ENCODE measurements at regions not wholly inside any gene's neighbourhood (a gene's known extent, or its start where the extent isn't known, plus 50 kb on each side); places are given as distances from the start of the nearest gene placed in this dataset.

DNA sequence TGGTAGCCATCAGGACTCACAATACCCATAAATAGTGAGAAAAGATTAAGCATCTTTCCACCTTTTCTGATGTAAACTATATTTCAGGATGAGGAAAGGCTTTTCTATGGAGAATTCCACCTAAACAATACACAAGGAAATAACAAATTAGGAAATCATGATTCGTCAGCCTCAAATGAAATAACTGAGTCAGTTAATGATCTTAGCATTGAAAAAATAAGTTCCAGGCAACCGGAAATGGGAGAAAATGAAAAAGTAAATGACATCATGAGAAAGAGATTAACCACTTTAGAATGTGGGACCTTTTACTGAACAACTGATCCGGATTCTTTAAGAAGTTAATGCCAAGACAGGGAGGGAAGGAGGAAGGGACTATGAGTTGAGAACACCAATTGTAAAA is 742.3 kb downstream of the TNS3 start:
- no peaks in the 10 kb centered on the region for H3K4me1 Mint-ChIP-seq
- H3K27ac Mint-ChIP-seq: no peak overlapping the region
- no peak overlapping the region for H3K4me3 Mint-ChIP-seq
- no peak for DNase-seq
- no peaks in the 10 kb centered on the region for H3K27me3 Mint-ChIP-seq
- no peaks in the 10 kb centered on the region for H3K9me3 Mint-ChIP-seq
- H3K36me3 Mint-ChIP-seq: no peaks in the 10 kb centered on the region

- Mint-ChIP-seq H3K4me3 (no peak overlapping the region), H3K36me3 (no peaks in the 10 kb centered on the region), H3K9me3 (no peaks in the 10 kb centered on the region), H3K27ac (no peak overlapping the region), H3K4me1 (no peaks in the 10 kb centered on the region), H3K27me3 (no peaks in the 10 kb centered on the region)
- DNase-seq: no peak
Measured at GRCh38 chr7:46838463-46838862, 743.4 kb downstream of the TNS3 start.

- Mint-ChIP-seq H3K4me1 (no peaks in the 10 kb centered on the region), H3K9me3 (no peaks in the 10 kb centered on the region), H3K4me3 (no peak overlapping the region), H3K27me3 (no peaks in the 10 kb centered on the region), H3K36me3 (no peaks in the 10 kb centered on the region), H3K27ac (no peak overlapping the region)
- no peak for DNase-seq
Measured at GRCh38 chr7:46835556-46835955, 746.4 kb downstream of the TNS3 start.

DNA sequence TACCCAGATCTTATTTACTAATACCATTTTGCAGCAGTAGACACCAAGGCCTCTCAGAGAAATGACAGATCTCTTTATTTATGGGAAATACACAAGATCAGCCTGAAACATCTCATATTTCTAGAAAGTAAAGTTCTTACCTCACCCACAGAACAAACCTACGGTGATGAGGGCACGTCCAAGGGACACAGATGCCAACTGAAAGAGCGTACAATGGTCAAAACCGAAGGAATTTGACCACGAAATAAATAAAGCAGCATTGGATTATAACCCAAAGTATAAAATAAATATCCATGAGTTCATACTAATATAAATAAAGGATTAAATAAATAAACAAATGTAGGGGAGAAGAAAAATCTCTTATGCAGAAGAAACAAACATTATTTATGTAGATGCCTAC is 747.0 kb downstream of the TNS3 start:
- no peaks in the 10 kb centered on the region for H3K36me3 Mint-ChIP-seq
- no peak overlapping the region for H3K27ac Mint-ChIP-seq
- H3K4me3 Mint-ChIP-seq: no peak overlapping the region
- DNase-seq: no peak
- H3K9me3 Mint-ChIP-seq: no peaks in the 10 kb centered on the region
- H3K4me1 Mint-ChIP-seq: no peaks in the 10 kb centered on the region
- H3K27me3 Mint-ChIP-seq: no peaks in the 10 kb centered on the region

DNA sequence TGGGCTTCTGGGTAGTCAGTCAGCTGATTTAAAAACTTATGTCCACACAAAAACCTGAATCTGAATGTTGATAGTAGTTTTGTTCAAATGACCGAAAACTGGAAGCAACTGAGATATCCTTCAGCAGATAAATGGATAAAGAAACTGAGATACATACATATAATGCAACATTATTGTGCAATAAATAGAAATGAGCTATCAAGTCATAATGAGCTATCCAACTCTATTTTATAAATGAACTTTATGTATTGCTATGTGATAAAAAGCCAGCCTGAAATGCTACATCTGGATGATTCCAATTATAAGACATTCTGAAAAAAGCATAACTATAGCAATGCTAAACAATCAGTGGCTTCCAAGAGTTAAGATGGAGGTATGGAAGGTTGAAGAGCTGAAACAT is 748.7 kb downstream of the TNS3 start:
- Mint-ChIP-seq H3K4me3 (no peak overlapping the region), H3K27ac (no peak overlapping the region), H3K36me3 (no peaks in the 10 kb centered on the region), H3K4me1 (no peaks in the 10 kb centered on the region), H3K9me3 (no peaks in the 10 kb centered on the region), H3K27me3 (no peaks in the 10 kb centered on the region)
- no peak for DNase-seq

GRCh38 chr7:46832136-46832535 is 749.8 kb downstream of the TNS3 start:
- DNase-seq: no peak
- H3K4me3 Mint-ChIP-seq: no peak overlapping the region
- H3K9me3 Mint-ChIP-seq: no peaks in the 10 kb centered on the region
- H3K4me1 Mint-ChIP-seq: no peaks in the 10 kb centered on the region
- no peaks in the 10 kb centered on the region for H3K36me3 Mint-ChIP-seq
- no peak overlapping the region for H3K27ac Mint-ChIP-seq
- no peaks in the 10 kb centered on the region for H3K27me3 Mint-ChIP-seq

GRCh38 chr7:46819819-46820218 is 762.1 kb downstream of the TNS3 start:
- Mint-ChIP-seq H3K4me1 (no peaks in the 10 kb centered on the region), H3K27ac (no peak overlapping the region), H3K9me3 (peaks cover 4% of the 10 kb centered on the region), H3K36me3 (no peaks in the 10 kb centered on the region), H3K27me3 (no peaks in the 10 kb centered on the region), H3K4me3 (no peak overlapping the region)
- DNase-seq: no peak

- no peaks in the 10 kb centered on the region for H3K36me3 Mint-ChIP-seq
- no peak for DNase-seq
- no peaks in the 10 kb centered on the region for H3K4me1 Mint-ChIP-seq
- no peaks in the 10 kb centered on the region for H3K27me3 Mint-ChIP-seq
- no peak overlapping the region for H3K27ac Mint-ChIP-seq
- H3K4me3 Mint-ChIP-seq: no peak overlapping the region
- H3K9me3 Mint-ChIP-seq: no peaks in the 10 kb centered on the region
Measured at GRCh38 chr7:46814516-46815250, 767.2 kb downstream of the TNS3 start.

DNA sequence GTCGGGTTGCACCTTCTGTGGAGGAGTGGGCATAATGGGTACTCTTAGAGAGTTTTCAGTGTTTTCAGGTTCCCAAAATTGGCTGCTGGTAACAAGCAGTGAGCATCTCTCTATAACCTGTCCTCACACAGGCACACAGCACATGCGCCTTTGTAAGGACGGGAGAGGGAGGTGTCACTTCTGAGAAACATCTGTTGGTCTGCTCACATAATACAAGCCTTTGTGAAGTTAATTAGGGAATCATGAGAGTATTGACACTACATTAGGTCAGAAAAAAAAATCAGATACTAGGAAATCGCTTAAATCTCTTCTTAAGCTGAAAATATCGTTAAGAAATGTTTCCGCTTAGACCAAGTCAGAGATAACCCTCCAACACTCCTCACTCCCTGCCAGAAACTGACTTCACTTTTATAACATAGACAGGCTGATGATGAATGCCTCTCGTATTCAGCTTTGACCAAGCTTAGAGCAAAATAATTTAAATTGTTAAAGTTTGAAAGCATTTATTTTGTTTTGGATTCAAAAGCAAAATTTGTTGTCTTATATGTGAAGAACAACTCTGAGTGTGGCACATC is 769.7 kb downstream of the TNS3 start:
- H3K27me3 Mint-ChIP-seq: no peaks in the 10 kb centered on the region
- no peaks in the 10 kb centered on the region for H3K4me1 Mint-ChIP-seq
- H3K36me3 Mint-ChIP-seq: no peaks in the 10 kb centered on the region
- H3K9me3 Mint-ChIP-seq: no peaks in the 10 kb centered on the region
- no peak for DNase-seq
- no peak overlapping the region for H3K27ac Mint-ChIP-seq
- no peak overlapping the region for H3K4me3 Mint-ChIP-seq

DNA sequence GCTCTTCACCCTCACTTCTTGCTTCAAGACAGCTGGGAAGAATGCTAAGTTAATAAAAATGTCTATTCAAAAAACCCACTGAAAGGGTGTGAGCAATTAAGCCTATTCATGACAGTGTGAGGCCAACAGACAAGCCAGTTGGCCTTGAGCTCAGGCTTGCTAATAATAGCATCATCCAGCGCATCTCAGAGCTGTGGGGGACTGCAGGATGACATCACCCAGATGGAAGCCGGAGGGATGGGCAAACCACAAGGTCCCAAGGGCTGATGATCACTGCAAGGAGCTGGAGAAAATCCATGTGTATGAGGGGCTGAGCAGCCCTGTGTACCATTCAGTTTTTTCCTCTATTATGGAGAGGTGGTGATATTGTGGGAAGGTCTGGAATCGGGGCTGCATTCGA is 770.4 kb downstream of the TNS3 start:
- Mint-ChIP-seq H3K4me3 (no peak overlapping the region), H3K36me3 (no peaks in the 10 kb centered on the region), H3K4me1 (no peaks in the 10 kb centered on the region), H3K27me3 (no peaks in the 10 kb centered on the region), H3K9me3 (peaks cover 4% of the 10 kb centered on the region), H3K27ac (no peak overlapping the region)
- DNase-seq: no peak

DNA sequence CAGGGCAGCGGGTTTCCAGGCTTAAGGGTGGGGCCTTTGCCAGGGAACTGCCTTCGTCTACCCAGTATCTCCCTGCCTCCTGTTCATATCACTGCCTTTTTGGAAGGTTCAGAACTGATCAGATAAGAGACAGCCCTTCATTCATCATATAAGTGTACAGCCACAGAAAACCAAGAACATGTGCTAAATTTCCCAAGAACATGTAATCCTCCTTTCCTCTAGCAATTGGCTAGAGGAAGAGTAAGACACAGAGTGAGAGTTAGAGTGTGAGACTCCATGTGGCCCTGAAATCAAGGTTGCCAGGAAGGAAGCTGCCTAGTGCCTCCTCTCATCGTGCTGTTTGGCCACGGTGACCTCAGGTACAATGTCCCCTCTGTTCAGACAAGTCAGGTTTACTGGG is 770.9 kb downstream of the TNS3 start:
- H3K36me3 Mint-ChIP-seq: no peaks in the 10 kb centered on the region
- DNase-seq: no peak
- H3K27me3 Mint-ChIP-seq: no peaks in the 10 kb centered on the region
- H3K27ac Mint-ChIP-seq: no peak overlapping the region
- peaks cover 4% of the 10 kb centered on the region for H3K9me3 Mint-ChIP-seq
- H3K4me1 Mint-ChIP-seq: no peaks in the 10 kb centered on the region
- H3K4me3 Mint-ChIP-seq: no peak overlapping the region

- H3K27ac Mint-ChIP-seq: no peak overlapping the region
- DNase-seq: no peak
- no peaks in the 10 kb centered on the region for H3K36me3 Mint-ChIP-seq
- H3K9me3 Mint-ChIP-seq: peaks cover 4% of the 10 kb centered on the region
- H3K4me1 Mint-ChIP-seq: no peaks in the 10 kb centered on the region
- H3K27me3 Mint-ChIP-seq: no peaks in the 10 kb centered on the region
- H3K4me3 Mint-ChIP-seq: no peak overlapping the region
Measured at GRCh38 chr7:46809886-46810285, 772.0 kb downstream of the TNS3 start.

DNA sequence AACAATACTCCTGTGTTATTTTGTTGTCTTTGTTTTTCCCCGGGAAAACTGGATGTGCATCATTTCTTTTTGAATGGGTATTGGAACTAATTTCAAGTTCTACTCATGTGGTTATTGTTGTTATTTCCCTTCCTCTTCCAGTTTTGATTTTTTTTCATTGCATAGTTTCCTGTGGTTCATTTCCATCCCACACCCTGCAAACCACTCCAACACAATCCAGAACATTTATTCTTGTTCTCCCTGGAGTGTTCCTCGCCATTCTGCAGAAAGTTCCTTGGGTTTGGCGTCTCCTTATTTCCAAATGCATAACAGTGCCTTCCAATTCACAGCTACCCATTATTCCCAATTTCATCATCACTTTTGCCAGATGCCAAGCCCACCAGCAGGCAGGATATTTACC is 775.1 kb downstream of the TNS3 start:
- H3K9me3 Mint-ChIP-seq: peaks cover 4% of the 10 kb centered on the region
- H3K4me1 Mint-ChIP-seq: no peaks in the 10 kb centered on the region
- H3K27ac Mint-ChIP-seq: no peak overlapping the region
- DNase-seq: no peak
- no peaks in the 10 kb centered on the region for H3K27me3 Mint-ChIP-seq
- no peaks in the 10 kb centered on the region for H3K36me3 Mint-ChIP-seq
- H3K4me3 Mint-ChIP-seq: no peak overlapping the region

- H3K9me3 Mint-ChIP-seq: peaks cover 6% of the 10 kb centered on the region
- H3K36me3 Mint-ChIP-seq: no peaks in the 10 kb centered on the region
- H3K4me3 Mint-ChIP-seq: no peak overlapping the region
- H3K27ac Mint-ChIP-seq: no peak overlapping the region
- H3K27me3 Mint-ChIP-seq: no peaks in the 10 kb centered on the region
- no peaks in the 10 kb centered on the region for H3K4me1 Mint-ChIP-seq
- DNase-seq: no peak
Measured at GRCh38 chr7:46802479-46802878, 779.4 kb downstream of the TNS3 start.

- Mint-ChIP-seq H3K4me3 (no peak overlapping the region), H3K36me3 (no peaks in the 10 kb centered on the region), H3K27ac (no peak overlapping the region), H3K4me1 (no peaks in the 10 kb centered on the region), H3K27me3 (no peaks in the 10 kb centered on the region), H3K9me3 (no peaks in the 10 kb centered on the region)
- no peak for DNase-seq
Measured at GRCh38 chr7:46791188-46791587, 790.7 kb downstream of the TNS3 start.

DNA sequence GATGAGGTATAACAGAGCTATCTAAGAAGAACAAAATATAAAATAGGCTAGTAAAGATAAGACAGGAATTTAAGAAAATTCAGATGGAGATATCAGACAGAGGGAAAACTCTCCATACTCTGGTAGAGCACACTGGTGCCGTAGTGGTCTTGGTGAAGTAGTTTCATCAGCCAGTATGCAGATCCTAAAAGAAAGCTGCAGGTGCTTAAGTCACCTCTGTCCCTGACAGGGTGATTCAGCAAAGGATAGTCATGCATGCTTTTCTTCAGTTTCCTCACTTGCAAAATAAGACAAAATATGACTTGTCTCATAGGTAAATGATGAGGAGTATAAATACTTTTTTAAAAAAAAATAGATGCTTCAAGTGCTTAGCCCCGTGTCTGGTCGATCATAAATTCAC is 794.9 kb downstream of the TNS3 start:
- Mint-ChIP-seq H3K27ac (no peak overlapping the region), H3K36me3 (no peaks in the 10 kb centered on the region), H3K4me3 (no peak overlapping the region), H3K4me1 (no peaks in the 10 kb centered on the region), H3K27me3 (no peaks in the 10 kb centered on the region), H3K9me3 (peaks cover 2% of the 10 kb centered on the region)
- no peak for DNase-seq
